ENCODE measurements at regions not wholly inside any gene's neighbourhood (a gene's known extent, or its start where the extent isn't known, plus 50 kb on each side); places are given as distances from the start of the nearest gene placed in this dataset.

DNA sequence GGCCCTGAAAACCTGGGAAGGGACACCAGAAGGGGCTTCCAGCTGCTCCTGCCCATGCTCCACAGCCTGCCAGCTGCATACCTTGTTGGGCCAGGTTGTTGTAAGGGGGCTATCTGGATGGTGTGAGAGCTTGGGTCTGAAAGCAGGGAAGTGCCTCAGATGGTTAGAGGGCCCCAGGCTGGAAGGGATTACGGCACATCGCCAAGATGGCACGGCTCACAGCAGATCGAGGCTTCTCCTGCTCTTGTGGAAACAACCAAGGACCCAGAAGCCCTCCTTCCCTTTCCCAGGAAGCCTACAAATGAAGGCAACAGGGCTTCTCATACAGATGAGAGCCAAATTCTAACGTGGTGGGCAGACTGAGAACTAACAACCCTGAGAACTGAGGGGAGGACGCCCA lies 121.7 kb upstream of the ADCY2 start:
- TF ChIP-seq CTCF (IDR thresholded peaks at IDR 0.05) (no peak), POLR2A (IDR thresholded peaks at IDR 0.05) (no peak)
